Neutrophil (primary cell): ENCODE measurements at regions not wholly inside any gene's neighbourhood (a gene's known extent, or its start where the extent isn't known, plus 50 kb on each side); places are given as distances from the start of the nearest gene placed in this dataset.

Experiments
- H3K27ac ChIP-seq: fragments of 200-600 bp; sonication (generic); 2 replicates; pipeline ENCODE4 v1.5.1; 2016; ENCODE audit warnings: mild to moderate bottlenecking, moderate library complexity
- H3K27me3 ChIP-seq: fragments of 200-600 bp; sonication (generic); 2 replicates; pipeline ENCODE4 v1.6.0; 2016; ENCODE audit warnings: mild to moderate bottlenecking
- H3K36me3 ChIP-seq: fragments of 200-600 bp; sonication (generic); 2 replicates; pipeline ENCODE4 v1.5.1; 2017
- H3K4me1 ChIP-seq, 2 experiments: fragments of 200-600 bp in 1 of 2; sonication (generic) in 1 of 2; 1 replicate in 1 of 2; 2 replicates in 1 of 2; pipeline versions ENCODE4 v1.5.1 to v1.6.1; 2013 to 2016; ENCODE audit warnings: low read depth in 1 of 2, low read length in 1 of 2, mild to moderate bottlenecking in 1 of 2, moderate library complexity in 1 of 2; ENCODE audit not compliant: control insufficient read depth in 1 of 2, insufficient read depth in 1 of 2
- H3K4me3 ChIP-seq, 2 experiments: fragments of 200-600 bp in 1 of 2; sonication (generic) in 1 of 2; 1 replicate in 1 of 2; 2 replicates in 1 of 2; pipeline ENCODE4 v1.5.1; 2013 to 2016; ENCODE audit warnings: low read depth in 1 of 2, low read length in 1 of 2, mild to moderate bottlenecking in 1 of 2, moderate library complexity in 1 of 2
- H3K9me3 ChIP-seq: fragments of 200-600 bp; sonication (generic); 2 replicates; pipeline ENCODE4 v1.5.1; 2016
- TF ChIP-seq, protein P1 (sequence below): fragments of 200-600 bp; sonication (generic); IDR thresholded peaks from 2 replicates; pipeline ENCODE4 v1.5.1; 2016; ENCODE audit warnings: antibody characterized with exemption

- Histone ChIP-seq H3K4me3 (no peak overlapping the region), H3K27ac (no peak overlapping the region), H3K27me3 (no peaks in the 10 kb centered on the region), H3K9me3 (no peaks in the 10 kb centered on the region), H3K36me3 (no peaks in the 10 kb centered on the region), H3K4me1 (no peaks in the 10 kb centered on the region)
- TF ChIP-seq, protein P1, sequence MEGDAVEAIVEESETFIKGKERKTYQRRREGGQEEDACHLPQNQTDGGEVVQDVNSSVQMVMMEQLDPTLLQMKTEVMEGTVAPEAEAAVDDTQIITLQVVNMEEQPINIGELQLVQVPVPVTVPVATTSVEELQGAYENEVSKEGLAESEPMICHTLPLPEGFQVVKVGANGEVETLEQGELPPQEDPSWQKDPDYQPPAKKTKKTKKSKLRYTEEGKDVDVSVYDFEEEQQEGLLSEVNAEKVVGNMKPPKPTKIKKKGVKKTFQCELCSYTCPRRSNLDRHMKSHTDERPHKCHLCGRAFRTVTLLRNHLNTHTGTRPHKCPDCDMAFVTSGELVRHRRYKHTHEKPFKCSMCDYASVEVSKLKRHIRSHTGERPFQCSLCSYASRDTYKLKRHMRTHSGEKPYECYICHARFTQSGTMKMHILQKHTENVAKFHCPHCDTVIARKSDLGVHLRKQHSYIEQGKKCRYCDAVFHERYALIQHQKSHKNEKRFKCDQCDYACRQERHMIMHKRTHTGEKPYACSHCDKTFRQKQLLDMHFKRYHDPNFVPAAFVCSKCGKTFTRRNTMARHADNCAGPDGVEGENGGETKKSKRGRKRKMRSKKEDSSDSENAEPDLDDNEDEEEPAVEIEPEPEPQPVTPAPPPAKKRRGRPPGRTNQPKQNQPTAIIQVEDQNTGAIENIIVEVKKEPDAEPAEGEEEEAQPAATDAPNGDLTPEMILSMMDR: no peak
Observed at GRCh38 chr2:133855526-133855925, 287.3 kb upstream of the NCKAP5 start.

- Histone ChIP-seq H3K27me3 (no peaks in the 10 kb centered on the region), H3K4me1 (no peaks in the 10 kb centered on the region), H3K36me3 (no peaks in the 10 kb centered on the region), H3K9me3 (no peaks in the 10 kb centered on the region), H3K4me3 (no peak overlapping the region), H3K27ac (no peak overlapping the region)
- TF ChIP-seq, protein P1: no peak
Observed at GRCh38 chr2:133856678-133857077, 288.4 kb upstream of the NCKAP5 start.

DNA sequence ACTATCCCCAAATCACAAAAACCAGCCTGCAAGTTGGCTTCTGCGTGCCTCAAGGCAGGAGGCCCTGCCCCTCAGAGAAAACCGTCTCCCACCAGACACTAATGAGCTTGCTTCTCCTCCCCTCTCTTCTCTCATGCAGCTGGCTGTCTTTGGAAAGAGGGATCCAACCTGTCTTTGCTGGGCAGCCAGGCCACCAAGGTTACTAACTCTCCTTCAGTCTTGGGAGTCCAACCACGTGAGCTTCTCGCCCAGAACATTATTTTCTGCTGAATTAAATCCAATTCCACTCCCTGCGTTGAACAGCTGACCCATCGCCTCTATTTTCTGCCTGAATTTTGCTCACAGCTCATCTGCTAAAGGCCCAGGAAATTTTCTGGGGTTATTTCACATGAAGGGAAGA is 291.3 kb upstream of the NCKAP5 start:
- no peak overlapping the region for H3K4me3 ChIP-seq
- TF ChIP-seq, protein P1: no peak
- H3K9me3 ChIP-seq: no peaks in the 10 kb centered on the region
- H3K4me1 ChIP-seq: no peaks in the 10 kb centered on the region
- no peaks in the 10 kb centered on the region for H3K36me3 ChIP-seq
- no peak overlapping the region for H3K27ac ChIP-seq
- no peaks in the 10 kb centered on the region for H3K27me3 ChIP-seq

DNA sequence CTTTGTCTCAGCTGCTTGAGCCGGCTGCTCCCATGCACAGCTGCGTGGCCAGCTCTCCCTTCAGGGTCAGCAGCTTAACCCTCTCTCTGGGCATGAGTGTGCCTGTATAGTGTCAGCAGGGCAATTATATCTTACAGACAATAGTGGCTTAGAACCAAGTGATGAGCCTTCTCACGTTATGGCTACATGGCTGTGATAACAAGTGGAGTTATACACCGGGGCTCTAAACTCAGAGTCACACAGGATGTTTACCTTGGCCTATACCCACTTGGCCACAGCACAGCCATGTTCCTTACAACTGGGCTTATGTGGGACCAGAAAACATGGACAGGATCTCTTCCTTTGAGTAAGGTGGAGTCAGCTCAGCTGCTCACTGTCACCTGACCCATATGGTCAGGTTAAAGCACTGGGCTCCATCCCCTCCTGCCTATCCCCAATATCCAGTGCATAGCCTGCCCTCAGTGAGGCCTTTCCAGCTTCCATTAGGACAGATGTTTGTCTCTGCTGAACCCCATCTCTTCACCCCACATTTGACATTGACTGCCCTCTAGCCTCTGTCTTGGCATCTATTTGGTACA is 294.2 kb upstream of the NCKAP5 start:
- TF ChIP-seq, protein P1: no peak
- no peaks in the 10 kb centered on the region for H3K4me1 ChIP-seq
- H3K9me3 ChIP-seq: no peaks in the 10 kb centered on the region
- H3K36me3 ChIP-seq: no peaks in the 10 kb centered on the region
- H3K27ac ChIP-seq: no peak overlapping the region
- no peaks in the 10 kb centered on the region for H3K27me3 ChIP-seq
- no peak overlapping the region for H3K4me3 ChIP-seq

- Histone ChIP-seq H3K4me3 (no peak overlapping the region), H3K36me3 (no peaks in the 10 kb centered on the region), H3K9me3 (no peaks in the 10 kb centered on the region), H3K27me3 (no peaks in the 10 kb centered on the region), H3K4me1 (no peaks in the 10 kb centered on the region), H3K27ac (no peak overlapping the region)
- TF ChIP-seq, protein P1: no peak
Observed at GRCh38 chr2:133863106-133863800, 295.0 kb upstream of the NCKAP5 start.
